T1000 (cell line): ENCODE measurements at regions not wholly inside any gene's neighbourhood (a gene's known extent, or its start where the extent isn't known, plus 50 kb on each side); places are given as distances from the start of the nearest gene placed in this dataset.
"Not testable (repeated sequence)": the region's sequence is repeated elsewhere in the genome, so short reads cannot be mapped to it uniquely, and the experiment has no call there.

Experiments used
- DNase-seq: peaks from one replicate; lab custom pipeline; 2025; ENCODE audit warnings: mixed read lengths; lab: John Stamatoyannopoulos, UW

GRCh38 chr4:31755751-31756150 lies 1035.6 kb downstream of the PCDH7 start:
- no peak for DNase-seq

- DNase-seq, result no peak
These were observed 1048.6 kb downstream of the PCDH7 start for GRCh38 chr4:31768756-31769155.

DNA sequence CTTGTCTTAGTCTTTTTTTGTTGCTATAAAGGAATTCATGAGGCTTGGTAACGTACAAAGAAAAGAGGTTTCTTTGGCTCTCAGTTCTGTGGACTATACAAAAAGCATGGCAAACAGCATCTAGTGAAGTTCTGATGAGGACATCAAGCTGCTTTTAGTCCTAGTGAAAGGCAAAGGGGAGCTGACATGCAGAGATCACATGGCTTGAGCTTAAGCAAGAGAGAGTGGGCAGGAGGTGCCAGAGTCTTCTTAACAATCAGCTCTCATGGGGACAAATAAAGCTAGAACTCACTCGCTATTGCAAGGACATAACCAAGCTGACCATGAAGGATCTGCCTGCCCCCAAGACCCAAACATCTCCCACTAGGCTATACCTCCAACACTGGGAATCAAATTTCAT lies 1063.1 kb downstream of the PCDH7 start:
- no peak for DNase-seq

DNA sequence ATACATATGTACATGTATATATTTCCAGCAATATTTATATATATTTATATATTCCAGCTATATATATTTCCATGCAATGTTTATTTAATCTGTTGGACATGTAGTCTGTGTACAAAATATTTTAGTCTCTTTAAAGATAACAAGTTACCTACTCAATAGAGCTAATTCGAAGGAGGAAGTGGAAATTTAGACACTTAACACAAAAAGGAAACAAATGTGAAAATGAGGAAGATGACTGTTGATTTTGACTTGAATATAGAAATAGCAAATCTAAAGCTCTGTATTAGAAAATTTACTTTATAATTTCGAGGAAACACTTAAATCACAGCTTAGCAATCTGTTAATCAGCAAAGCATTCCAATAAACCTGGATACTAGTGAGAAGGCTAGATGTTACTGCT lies 1064.4 kb downstream of the PCDH7 start:
- no peak for DNase-seq

GRCh38 chr4:31787701-31788100 lies 1067.5 kb downstream of the PCDH7 start:
- DNase-seq, result no peak

DNA sequence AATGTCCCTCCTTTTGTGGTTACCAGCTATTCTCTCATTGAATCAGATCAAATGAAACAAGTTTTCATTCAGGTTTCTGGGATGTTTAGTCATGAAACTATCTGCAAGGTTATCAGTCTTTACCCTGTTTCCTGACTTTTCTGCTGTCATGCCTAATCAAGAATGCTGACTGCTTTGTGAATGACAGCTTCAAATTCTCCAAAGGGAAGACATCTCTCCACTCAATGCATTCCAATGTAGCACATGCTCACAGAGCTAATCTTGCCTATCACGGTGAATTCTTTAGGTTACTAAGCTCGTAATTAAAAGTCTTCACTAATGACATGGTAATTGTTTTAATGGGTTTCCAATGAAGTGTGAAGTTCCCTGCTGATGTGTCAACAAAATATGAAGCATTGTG lies 1068.5 kb downstream of the PCDH7 start:
- no peak for DNase-seq

DNA sequence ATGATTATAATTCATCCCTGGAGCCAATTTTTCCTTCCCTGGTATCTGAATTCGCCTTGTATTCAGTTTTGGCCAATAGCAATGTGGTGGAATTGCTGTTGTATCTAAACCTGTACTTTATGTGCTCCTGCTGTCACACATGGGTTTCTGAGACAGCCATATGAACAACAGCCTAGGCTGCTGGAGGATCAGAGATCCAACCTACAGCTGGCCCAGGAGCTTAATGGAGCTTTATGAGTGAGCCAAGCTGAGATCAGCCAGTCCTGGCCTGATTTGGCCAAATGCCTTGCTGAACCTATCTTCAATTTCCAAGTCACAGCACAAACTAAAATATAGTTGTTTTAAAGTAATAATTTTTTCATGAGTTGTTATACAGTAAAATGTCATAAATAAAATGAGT lies 1071.5 kb downstream of the PCDH7 start:
- DNase-seq, result no peak

DNA sequence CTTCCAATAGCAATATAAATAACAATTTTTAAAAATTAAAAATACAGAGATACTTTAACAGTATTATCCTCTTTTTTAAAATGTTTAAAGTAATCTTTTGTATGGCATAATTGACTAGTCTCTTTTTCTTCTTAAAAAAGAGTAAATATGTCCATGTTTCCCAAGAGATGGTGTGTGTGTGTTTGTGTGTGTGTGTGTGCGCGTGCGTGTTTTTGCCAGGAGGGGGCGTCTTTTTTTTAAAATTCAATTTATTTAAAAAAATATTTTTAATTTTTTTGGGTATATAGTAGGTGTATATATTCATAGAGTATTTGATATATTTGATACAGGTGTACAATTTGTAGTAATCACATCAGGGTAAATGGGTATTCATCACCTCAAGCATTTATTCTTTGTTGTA lies 1073.7 kb downstream of the PCDH7 start:
- DNase-seq, result no peak

DNA sequence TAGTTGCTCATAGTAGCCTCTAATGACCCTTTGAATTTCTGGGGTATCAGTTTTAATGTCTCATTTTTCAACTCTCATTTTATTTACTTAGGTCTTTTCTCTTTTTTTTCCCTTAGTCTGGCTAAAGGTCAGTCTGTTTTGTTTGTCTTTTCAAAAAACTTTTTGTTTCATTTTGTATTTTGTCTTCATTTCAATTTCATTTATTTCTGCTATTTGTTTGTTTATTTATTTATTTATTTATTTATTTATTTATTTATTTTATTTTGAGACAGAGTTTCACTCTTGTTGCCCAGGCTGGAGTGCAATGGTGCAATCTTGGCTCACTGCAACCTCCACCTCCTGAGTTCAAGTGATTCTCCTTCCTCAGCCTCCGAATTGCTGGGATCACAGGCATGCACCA lies 1076.9 kb downstream of the PCDH7 start:
- DNase-seq, result not testable (repeated sequence)

GRCh38 chr4:31803526-31804195 lies 1083.5 kb downstream of the PCDH7 start:
- no peak for DNase-seq

DNA sequence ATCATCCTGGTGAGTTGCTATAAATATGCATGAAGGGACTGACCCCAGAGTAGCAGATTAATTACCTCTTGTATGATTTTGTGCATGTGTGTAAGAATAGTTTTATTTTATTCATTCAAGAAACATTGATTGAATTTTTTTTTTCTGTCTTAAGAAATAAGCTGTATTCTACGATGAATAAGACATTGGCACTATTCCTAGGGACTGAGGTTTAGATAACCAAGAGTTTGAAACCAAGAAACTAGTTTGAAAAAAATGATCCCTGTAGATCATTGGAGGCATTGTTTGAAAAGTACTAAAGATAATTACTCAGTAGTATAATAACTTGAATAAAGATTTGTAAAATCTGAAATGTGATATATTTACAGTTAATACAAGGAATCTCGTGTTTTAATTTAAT lies 1086.9 kb downstream of the PCDH7 start:
- DNase-seq, result no peak

DNA sequence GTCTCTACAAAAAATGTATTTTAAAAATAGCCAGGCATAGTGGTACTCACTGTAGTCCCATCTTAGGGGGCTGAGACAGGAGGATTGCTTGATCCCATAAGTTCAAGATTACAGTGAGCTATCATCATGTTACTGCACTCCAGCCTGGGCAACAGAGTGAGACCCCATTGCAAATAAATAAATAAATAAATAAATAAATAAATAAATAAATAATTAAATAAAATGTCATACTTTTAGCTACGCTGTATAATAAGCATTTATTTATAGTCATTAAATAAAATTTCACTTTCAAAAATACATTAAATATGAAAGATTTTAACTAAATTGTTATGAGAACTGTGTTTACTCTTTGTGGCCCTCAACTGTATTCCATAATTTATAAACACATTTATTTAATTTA lies 1124.2 kb downstream of the PCDH7 start:
- DNase-seq, result no peak

- DNase-seq, result no peak
These were observed 1131.8 kb downstream of the PCDH7 start for GRCh38 chr4:31851946-31852345.

DNA sequence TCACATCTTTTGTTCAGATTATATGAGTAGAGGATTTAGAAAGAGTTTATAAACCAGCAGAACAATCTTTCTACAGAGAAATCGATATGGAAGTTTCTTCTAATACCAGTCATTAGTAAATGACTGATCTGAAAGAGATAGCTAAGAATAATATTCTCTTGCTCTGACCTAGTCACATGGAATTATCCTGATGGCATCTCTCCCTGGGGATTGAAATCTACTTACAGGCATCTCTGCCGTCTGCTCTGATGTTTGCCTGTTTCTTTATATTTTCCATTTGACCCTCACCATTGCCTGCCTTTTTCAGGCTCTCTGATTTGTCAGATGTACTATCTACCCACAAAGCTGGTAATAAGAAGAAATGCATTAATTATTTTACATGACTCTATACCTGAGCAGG lies 1157.3 kb downstream of the PCDH7 start:
- DNase-seq, result no peak

- DNase-seq, result not testable (repeated sequence)
These were observed 1160.7 kb downstream of the PCDH7 start for GRCh38 chr4:31880837-31881236.

GRCh38 chr4:31896349-31896748 lies 1176.2 kb downstream of the PCDH7 start:
- no peak for DNase-seq

GRCh38 chr4:31905363-31905762 lies 1185.2 kb downstream of the PCDH7 start:
- DNase-seq, result no peak

- no peak for DNase-seq
These were observed 1188.1 kb downstream of the PCDH7 start for GRCh38 chr4:31908261-31908660.

DNA sequence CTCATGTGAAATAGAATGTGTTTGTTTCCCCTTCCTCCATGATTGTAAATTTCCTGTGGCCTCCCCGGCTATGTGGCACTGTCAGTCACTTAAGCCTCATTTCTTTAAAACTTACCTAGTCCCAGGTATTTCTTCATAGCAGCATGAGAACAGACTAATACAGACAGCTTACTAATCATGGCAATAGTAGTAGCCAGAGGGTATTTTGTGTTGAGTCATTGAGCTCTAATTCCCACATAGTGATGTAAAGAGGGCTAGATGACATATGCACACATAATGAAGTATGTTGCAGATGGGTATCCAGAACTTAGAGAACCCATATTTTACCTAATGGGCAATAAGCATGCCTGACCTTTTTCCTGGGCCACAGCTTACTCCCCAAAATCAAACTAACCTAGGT lies 1197.2 kb downstream of the PCDH7 start:
- no peak for DNase-seq

DNA sequence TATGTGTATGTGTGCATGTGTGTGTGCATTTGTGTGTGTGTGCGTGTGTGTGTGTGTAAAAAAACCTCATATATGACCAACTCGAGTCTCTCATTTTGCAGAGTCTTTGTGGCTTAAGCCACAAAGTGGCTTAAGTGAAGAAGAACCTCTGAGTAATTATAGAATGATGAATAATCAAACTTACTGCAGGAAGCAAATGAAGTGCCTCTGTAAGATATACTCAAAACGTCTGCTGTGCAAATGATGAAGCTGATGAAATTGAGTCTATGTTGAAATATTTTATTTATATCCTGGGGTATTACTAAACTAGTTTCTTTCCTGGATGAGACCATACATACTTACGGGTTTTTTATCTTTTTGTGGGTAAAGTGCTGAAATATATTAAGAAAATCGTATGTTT lies 1198.7 kb downstream of the PCDH7 start:
- DNase-seq, result no peak

DNA sequence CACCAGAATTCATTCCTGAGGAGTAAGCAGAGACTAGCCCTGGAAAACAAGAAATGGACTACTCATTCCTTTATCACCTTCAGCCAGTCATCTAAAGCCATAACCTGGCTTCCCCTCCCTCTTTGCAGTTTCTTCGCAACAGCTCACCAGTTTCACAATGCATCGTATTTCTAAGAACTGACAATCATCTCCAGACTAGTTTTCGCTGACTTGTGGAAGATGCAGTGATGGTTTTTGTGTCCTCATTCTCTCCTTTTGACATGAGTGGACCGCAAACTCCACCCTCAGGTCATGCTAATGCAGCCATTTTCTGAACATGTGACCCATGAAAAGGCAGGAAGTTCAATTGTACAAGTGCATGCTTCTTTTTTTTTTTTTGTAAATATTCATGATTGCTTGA lies 1203.5 kb downstream of the PCDH7 start:
- no peak for DNase-seq

- no peak for DNase-seq
These were observed 1209.6 kb downstream of the PCDH7 start for GRCh38 chr4:31929676-31930345.

DNA sequence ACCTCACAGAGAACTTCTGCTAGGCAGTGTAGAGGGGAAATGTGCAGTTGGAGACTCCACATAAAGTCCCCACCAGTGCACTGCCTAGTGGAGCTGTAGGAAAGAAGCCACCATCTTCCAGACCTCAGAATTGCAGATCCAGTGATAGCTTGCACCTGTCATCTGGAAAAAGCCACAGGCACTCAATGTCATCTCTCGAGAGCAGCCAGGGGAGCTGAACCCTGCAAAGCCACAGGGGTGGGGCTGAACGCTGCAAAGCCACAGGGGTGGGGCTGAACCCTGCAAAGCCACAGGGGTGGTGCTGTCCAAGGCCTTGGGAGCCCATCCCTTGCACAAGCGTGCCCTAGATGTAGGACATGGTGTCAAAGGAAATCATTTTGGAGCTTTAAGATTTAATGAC lies 1226.3 kb downstream of the PCDH7 start:
- DNase-seq, result no peak

- no peak for DNase-seq
These were observed 1226.9 kb downstream of the PCDH7 start for GRCh38 chr4:31947101-31947500.
